ENCODE measurements at regions not wholly inside any gene's neighbourhood (a gene's known extent, or its start where the extent isn't known, plus 50 kb on each side); places are given as distances from the start of the nearest gene placed in this dataset.

DNA sequence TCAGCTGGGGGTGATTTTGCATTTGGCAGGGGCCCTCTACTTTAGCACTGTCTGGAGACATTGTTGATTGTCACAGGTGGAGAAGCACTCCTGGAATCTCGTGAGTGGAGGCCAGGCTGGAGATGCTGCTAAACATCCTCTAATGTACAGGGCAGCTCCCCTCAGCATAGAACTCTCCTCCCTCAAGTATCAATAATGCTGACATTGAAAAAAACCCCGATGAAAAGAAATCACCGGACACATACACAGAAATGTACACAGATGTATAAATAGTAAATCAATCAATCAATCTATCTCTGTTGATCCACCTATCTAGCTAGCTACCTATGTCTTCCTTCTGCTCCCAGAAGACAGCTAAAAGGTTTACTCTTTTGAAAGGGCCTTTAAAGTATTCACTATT is 89.4 kb upstream of the KCNJ15 start:
- TF ChIP-seq, protein P1, sequence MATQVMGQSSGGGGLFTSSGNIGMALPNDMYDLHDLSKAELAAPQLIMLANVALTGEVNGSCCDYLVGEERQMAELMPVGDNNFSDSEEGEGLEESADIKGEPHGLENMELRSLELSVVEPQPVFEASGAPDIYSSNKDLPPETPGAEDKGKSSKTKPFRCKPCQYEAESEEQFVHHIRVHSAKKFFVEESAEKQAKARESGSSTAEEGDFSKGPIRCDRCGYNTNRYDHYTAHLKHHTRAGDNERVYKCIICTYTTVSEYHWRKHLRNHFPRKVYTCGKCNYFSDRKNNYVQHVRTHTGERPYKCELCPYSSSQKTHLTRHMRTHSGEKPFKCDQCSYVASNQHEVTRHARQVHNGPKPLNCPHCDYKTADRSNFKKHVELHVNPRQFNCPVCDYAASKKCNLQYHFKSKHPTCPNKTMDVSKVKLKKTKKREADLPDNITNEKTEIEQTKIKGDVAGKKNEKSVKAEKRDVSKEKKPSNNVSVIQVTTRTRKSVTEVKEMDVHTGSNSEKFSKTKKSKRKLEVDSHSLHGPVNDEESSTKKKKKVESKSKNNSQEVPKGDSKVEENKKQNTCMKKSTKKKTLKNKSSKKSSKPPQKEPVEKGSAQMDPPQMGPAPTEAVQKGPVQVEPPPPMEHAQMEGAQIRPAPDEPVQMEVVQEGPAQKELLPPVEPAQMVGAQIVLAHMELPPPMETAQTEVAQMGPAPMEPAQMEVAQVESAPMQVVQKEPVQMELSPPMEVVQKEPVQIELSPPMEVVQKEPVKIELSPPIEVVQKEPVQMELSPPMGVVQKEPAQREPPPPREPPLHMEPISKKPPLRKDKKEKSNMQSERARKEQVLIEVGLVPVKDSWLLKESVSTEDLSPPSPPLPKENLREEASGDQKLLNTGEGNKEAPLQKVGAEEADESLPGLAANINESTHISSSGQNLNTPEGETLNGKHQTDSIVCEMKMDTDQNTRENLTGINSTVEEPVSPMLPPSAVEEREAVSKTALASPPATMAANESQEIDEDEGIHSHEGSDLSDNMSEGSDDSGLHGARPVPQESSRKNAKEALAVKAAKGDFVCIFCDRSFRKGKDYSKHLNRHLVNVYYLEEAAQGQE (IDR thresholded peaks at IDR 0.05; ENCODE audit: insufficient read depth in 1 of 2, low read depth in 2 of 2, low read length in 1 of 2) = no peak
- no peak for TF ChIP-seq POLR2AphosphoS5 (IDR thresholded peaks at IDR 0.05; ENCODE audit: low read depth, low read length)
- TF ChIP-seq, protein P2, sequence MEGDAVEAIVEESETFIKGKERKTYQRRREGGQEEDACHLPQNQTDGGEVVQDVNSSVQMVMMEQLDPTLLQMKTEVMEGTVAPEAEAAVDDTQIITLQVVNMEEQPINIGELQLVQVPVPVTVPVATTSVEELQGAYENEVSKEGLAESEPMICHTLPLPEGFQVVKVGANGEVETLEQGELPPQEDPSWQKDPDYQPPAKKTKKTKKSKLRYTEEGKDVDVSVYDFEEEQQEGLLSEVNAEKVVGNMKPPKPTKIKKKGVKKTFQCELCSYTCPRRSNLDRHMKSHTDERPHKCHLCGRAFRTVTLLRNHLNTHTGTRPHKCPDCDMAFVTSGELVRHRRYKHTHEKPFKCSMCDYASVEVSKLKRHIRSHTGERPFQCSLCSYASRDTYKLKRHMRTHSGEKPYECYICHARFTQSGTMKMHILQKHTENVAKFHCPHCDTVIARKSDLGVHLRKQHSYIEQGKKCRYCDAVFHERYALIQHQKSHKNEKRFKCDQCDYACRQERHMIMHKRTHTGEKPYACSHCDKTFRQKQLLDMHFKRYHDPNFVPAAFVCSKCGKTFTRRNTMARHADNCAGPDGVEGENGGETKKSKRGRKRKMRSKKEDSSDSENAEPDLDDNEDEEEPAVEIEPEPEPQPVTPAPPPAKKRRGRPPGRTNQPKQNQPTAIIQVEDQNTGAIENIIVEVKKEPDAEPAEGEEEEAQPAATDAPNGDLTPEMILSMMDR (IDR thresholded peaks at IDR 0.05) = no peak
